NT2/D1 (cell line): ENCODE measurements at regions not wholly inside any gene's neighbourhood (a gene's known extent, or its start where the extent isn't known, plus 50 kb on each side); places are given as distances from the start of the nearest gene placed in this dataset.

Experiments used
- YY1 ChIP-seq: IDR thresholded peaks from 2 replicates; pipeline ENCODE4 v1.6.1; 2011; ENCODE audit not compliant: insufficient read length, insufficient read depth
- ZNF274 ChIP-seq: IDR thresholded peaks from 2 replicates; pipeline ENCODE4 v1.6.1; 2011; ENCODE audit warnings: mild to moderate bottlenecking, low read depth, low read length

- TF ChIP-seq ZNF274: no peak
- no peak for TF ChIP-seq YY1
These were observed 104.3 kb downstream of the CCNA1 start for GRCh38 chr13:36536546-36536945.
